ENCODE measurements at regions not wholly inside any gene's neighbourhood (a gene's known extent, or its start where the extent isn't known, plus 50 kb on each side); places are given as distances from the start of the nearest gene placed in this dataset.

DNA sequence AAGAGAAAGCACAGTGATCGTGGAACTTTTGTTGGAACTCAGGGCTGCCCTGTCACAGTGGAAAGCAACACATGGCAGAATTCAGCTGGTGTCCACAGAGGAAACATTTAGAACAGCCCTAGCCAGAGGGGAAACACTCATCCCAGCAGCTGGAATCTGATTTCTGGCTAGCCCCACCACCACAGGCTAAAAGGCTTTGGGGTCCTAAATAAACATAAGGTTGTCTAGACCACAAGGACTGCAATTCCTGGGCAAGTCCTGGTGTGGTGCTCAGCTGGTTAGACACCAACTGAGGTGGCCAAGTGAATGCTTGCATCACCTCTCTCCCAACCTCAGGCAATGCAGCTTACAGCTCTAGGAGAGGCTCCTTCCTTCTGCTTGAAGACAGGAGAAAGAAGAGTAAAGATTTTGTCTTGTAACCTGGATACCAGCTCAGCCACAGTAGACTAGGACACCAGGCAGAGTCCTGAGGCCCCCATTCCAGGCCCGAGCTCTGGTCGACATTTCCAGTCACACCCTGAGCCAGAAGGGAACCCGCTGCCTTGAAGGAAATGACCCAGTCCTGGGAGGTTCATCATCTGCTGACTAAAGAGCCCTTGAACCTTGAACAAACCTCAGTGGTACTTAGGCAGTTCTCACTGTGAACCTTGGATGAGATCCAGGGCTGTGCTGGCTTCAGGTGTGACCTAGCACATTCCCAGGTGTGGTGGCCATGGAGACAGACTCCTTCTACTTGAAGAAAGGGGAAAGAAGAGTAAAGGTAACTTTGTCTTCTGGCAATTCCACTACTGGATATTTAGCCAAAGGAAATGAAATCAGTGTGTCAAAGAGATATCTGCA, 85.4 kb upstream of the PLXNC1 start:
- no peak for DNase-seq (ENCODE audit: low spot score)

DNA sequence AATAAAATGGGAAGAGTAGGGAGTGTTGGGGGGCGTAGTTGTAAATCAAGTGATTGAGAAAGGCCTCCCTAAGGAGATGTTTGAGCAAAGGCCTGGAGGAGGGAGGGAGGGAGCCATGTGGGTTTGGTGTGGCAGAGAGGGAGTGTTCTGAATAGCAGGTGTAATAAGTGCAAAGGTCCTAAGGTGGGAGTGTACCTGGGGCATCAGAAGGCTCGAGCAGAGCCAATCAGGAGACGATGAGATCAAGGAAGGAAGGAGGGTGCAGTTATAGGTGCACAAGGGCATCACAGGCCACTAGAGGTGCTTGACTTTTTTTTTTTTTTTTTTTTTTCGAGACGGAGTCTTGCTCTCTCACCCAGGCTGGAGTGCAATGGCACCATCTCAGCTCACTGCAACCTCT, 77.9 kb upstream of the PLXNC1 start:
- DNase-seq (ENCODE audit: low spot score) = no peak

DNA sequence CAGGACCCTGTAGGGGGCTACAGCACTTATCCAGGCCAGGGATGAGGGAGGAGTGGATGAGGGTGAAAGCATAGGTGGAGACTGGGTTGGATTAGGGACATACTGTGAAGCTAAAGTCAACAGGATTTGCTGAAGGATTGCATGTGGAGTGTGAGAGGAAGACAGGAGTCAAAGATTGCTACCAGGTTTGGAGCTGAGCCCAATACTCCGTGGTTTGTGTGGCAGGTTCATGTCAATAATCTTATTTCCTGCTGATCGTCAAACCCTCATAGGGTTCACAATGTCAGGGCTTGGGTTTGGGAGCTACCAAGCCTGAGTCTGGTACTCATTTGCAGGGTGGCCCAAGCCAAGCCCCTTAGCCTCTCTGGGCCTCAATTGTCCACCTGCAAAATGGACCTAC, 77.1 kb upstream of the PLXNC1 start:
- DNase-seq (ENCODE audit: low spot score) = no peak

DNA sequence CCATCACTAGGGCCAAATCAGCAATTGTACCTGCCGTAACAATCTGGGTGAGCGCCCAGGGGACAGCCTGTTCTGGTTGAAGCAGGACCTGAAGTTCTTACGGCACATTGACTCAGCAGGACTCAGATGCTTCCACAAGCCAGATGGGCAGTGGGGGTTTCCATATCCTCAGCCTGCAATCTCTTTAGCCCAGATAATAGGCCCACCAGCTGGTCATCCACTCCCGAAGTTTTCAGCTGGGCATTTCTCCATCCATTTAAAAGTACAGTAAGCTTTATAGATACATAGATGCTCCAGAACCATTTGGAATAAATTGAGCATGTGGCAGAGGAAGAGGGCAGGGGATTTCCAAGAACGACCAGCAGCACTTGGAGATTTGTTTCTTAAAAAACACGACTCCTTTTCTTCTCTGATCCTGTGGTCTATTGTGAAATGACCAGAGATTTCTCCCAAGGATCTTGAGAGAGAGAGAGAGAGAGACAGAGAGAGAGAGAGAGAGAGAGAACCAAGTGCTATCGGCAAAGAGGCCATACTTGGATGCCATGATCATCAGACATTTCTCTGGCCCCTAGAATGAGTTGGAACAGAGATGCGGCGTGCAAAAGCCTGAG, 74.8 kb upstream of the PLXNC1 start:
- no peak for DNase-seq (ENCODE audit: low spot score)

DNA sequence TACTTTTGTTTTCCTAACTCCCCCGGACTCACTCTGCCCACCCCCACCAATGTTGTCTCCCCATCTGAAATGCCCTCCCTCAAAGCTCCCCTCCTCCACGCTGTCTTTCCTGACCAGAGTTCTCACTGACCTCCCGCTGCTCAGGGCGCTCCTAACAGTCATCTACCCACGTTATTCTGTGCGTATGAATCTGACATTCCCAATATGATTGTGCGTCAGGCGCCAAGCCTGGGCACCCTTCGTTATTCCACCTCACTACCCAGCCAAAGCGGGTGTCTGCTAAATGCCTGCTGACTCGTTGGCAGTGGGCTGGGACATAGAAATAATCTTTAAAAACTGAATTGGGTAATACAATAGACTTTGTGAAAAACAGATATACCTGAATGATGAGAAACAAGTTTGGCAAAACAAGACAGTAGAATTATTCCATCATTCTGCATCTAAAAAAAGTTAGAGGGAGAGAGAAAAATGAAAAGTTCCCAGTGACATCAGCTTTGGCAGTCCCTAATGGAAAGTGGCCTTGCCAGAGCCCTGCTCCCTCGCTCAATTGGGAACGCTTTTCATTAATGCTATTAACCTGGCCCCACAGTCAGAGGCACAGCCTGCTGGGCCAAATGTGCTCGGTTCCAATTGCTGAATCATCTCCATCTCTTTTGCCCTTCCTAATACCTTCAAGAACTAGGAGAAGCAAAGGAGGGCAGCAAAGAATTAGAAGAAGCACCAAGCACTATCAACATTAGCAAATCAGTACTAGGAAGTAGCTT, 74.0 kb upstream of the PLXNC1 start:
- no peak for DNase-seq (ENCODE audit: low spot score)

DNA sequence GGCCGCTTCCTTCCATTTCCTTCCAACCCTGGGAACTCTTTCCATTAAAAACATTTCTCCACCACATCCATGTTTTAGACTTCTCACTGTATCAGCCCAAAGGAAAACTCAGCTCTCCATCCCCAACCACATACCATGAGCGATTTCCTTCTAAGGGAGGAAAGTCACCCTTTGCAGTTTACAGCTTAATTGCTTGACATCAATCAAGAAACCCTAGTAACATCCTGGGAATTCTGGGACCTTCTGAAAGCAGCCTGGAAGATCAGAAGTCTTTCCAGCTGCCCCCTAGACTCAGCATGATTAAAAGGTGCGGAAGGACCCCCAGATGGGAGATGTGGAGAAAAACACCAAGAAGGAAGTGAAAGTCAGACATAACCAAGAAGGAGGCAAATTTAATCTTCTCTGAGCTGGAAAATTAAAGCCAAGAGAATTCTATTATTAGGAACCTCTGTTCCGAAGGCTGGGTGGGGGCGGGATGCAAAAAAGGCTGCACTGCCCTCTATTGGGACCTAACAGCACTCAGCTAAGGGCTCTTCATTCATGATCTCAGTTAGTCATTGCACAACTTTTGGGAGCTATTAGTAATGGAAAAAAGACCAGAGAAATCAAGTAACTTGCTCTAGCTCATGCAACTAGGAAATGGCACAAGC, 73.3 kb upstream of the PLXNC1 start:
- DNase-seq (ENCODE audit: low spot score) = no peak

DNA sequence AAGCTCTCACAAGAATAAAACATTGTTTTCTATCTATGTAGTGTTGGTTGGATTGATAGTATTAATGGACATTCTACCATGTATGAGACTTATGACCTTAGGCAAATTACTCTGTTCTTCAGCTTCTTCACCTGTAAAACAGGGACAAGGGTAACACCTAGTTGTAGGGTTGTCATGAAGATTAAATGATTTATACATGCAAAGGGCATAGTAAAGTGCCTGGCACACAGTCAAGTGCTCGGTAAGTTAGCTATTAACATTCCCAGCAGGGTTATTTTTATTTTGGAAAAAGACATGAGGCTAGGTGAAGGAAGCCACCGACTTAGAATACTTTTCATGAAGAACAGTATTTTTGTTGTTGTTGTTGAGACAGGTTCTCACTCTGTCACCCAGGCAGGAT, 71.2 kb upstream of the PLXNC1 start:
- no peak for DNase-seq (ENCODE audit: low spot score)

DNA sequence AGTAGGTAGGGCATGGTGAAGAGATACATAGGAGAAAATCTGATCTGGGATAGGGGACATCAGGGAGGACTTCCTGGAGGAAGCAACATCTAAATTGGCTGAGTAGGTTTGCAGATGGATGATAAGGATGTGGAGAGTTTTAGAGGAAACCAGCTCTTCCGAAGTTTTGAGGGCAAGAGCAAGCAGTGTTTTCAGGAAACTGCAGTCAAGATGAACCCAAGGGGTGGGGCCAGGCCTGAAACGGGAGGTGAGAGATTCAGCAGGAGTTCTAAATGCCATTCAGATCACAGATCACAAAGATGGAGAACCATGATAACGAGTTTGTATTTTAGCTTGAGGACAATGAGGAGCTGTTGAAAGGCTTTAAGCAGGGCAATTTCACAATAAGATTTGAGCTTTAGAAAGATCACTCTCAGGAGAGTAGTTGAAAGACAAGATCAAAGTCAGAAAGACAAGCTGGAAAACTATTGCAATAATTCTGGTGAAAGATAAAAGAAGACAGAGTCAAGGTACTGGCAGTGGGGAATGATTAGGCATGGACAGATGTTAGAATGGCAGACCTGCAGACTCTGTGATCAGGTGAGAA, 70.1 kb upstream of the PLXNC1 start:
- no peak for DNase-seq (ENCODE audit: low spot score)

DNA sequence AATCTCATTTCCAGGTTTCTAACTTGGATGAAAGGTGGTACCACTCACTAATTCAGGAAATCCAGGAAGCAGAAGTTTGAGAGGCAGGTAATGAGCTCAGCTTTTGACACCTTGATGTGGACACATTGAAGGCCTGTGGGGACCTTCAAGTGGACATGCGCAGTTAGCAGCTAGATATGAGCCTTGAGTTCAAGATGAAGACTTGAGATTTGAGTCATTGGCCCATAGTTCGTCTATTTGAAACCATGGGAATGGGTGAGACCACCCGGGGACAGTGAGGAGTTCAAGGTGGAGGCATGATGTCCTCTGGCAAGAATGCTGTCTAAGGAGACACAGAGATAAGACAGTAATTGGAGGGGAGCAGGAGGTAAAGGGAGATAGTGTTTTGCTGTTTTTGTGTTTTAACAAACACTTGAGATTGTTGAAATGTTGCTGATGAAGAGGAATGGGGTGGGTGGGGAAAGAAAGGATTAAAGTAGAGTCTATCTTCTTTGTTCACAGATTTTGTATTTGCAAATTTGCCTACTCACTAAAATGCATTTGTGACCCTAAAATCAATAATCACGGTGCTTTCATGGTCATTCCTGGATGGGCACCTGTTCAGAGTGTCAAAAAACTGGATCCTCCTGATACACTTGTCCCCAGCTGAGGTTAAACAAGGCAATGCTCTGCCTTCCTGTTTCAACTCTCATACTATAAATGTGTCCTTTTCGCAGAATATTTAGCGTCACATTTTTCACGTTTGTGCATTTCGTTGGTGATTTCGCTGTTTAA, 69.5 kb upstream of the PLXNC1 start:
- DNase-seq (ENCODE audit: low spot score) = no peak

DNA sequence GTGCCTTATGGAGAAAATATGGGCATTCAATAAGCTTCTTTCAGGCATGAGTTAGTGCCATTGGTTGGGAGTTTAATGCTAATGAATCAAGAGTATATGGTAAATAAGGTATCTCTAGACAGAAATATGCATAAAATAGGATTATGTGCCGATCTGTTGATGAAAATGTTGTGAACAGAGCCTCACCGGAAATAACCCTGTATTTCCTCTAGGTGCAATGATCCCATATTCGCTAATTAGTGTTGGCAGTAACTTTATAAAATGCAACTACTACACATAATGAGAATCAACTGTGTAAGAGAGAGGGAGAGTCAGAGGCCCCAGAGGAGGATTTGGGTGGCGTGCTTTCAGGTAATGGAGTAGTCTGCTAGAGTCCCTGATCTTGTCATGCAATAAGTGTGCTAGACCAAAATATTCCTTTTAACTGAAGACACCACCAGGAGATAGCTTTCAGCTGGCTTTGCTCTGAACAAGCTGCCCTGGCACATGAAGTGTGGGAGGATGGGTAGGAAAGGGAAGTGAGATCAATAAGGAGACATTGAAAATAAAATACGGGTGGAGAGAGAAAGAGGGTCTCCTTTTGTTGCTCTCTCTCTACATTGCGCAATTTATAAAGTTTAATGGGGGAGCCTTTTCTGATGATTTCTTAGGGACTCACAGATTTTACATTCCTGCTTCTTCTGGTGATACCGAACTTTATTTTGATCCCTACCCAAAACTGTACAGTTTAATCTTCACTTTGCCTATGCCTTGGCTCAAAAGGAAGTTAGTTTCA, 68.6 kb upstream of the PLXNC1 start:
- no peak for DNase-seq (ENCODE audit: low spot score)

DNA sequence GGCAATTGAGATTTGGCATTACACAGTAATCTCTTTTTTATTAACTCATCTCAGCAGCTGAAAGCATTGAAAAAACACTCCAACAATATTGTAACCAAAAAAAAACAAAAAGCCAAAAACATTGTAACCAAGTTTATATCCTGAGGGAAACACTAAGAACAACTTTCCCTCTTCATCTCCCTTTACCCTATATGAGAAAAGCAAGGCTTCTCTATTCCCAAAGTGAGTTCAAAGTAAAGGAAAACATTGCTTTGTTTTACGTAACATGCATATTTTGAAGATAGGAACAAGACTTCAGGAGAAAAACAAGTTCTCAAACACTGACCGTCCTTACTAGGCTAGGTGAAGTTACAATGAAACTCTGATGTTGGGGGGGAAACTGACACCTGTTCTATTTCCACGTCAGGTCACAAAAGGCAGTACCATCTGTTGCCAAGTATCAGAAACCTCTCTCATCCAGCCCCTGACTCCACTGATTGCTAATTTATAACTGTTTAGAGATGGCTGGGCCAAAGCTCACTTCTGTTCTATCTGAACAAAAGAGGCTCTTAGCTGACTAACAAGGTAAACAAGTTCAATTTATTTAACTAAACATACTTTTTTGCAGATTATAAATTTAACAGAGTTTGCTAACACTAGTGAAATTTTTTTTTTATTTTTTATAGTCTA, 67.9 kb upstream of the PLXNC1 start:
- no peak for DNase-seq (ENCODE audit: low spot score)

DNA sequence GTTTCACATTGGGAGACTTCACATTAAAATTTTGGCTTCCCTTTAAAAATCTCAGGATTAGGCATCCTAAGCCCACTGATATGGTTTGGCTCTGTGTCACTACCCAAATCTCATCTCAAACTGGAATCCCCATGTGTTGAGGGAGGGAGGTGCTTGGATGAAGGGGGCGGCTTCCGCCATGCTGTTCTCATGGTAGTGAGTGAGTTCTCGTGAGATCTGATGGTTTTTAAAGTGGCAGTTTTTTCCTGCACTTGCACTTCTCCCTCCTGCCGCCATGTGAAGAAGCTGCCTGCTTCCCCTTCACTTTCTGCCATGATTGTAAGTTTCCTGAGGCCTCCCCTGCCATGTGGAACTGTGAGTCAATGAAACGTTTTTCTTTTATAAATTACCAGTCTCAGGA, 65.7 kb upstream of the PLXNC1 start:
- DNase-seq (ENCODE audit: low spot score) = no peak

DNA sequence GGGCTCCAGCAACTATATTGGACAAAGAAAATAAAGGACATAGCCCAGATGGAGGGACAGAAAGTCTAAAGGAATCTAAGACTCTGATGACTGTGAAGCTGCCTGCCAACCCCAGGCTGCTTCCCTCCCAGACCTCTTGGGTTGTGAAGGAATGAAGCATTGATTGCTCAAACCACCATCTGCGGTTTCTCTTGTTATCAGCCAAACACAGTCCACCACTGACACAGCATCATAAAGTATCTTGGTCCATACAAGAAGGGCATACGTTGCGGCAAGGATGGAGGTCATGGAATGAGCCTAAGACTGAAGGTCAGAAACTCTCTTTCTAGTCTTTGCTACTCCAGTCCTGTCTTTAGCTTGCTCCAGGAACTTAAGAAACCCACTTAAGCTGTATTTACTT, 58.5 kb upstream of the PLXNC1 start:
- no peak for DNase-seq (ENCODE audit: low spot score)

DNA sequence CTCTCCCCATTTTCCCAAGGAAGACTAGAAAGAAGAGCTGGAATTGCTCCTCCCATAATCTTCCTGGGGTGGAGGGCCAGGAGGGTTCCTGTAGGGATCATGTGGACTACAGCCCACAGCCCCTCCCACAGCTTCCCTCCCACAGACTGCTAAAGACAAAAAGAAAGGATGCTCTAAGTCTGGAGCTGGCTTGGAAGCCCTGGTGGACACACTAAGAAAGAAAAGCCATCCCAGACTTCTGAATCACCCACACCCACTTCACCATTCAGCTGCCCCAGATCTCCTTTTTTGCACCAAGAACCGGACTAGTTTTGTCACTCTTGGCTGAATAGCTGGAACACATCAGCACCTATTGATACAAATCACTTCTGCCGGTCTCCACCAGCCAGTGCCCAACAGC, 56.8 kb upstream of the PLXNC1 start:
- DNase-seq (ENCODE audit: low spot score) = no peak

DNA sequence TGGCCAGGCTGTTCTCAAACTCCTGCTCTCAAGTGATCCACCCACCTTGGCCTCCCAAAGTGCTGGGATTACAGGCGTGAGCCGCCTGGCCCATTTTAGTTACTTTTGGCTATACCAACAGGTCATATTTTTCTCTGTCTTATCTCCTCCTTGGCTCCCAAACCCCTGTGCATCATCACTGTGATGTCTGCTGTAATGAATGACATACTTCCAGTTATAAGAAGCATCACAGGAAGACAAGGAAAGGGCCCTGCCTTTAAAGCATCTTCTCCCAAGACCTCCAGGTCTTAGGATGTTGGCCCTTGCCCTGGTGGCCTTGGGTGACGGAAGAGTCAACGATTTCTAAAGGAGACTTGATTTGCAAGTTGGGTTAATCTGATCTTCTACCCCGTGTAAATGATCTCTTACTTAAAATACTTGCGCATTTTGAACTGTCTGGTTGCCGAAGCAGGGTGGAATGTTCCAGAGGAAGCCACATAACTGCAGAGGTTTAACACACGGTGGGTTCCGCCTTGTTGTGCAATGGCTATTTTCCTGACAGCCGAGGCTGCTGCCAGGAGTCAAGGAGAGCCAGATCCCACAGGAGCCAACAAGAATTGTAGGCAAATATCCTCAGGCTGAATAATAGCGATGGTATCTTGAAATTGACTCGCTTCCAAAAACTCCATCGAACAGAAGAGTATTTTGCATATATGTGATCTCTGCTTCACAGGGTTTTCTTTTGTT, 55.7 kb upstream of the PLXNC1 start:
- no peak for DNase-seq (ENCODE audit: low spot score)

DNA sequence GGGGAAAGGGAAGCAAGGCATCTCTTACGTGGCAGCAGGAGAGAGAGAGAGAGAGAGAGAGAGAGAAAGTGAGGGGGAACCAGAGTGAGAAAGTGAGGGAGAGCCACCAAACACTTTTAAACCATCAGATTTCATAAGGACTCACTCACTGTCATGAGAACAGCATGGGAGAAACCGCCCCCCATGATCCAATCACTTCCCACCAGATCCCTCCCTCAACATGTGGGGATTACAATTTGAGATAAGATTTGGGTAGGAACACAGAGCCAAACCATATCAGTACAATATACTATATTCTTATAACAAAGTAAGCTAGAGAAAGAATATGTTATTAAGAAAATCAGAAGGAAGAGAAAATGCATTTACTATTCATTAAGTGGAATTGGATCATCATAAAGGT, 53.7 kb upstream of the PLXNC1 start:
- no peak for DNase-seq (ENCODE audit: low spot score)

DNA sequence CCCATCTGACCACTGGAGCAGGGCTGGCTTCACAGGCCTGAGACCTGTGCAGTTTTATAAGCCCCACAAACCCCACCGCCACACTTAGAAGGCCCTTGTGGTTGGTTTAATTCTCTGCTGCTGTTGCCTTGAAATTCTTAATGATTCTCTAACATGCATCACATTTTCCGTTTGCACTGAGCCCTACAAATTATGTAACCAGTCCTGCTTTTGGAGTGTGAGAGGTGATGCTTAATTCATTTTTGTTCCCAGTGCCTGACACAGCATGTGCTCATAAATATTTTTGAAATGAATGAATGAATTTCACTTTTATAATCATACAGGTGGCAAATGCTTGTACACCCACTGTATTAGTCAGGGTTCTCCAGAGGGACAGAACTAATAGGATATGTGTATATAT, 52.8 kb upstream of the PLXNC1 start:
- DNase-seq (ENCODE audit: low spot score) = no peak

DNA sequence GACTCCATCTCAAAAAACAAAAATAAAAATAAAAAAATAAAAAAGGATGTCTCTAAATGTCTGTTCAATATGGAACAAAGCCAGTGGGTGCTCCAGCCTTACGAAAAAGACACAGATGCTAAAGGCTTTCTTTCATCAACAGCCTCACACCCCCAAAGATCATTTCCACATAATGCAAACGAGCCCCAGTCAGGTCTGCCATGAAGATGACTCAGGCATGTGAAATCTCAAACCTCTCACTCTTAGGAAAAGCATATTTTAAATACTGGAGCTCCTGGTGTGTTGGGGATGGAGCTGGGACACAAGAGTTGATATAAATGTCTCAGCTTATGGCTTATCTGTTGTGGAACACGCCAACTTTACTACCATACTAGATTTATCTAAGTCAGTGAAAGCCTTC, 49.9 kb upstream of the PLXNC1 start:
- DNase-seq (ENCODE audit: low spot score) = no peak

All from hematopoietic multipotent progenitor cell treated with erythropoietin and hydrocortisone succinate and interleukin-3 and kit ligand, for 17 days (in vitro differentiated cells).